ENCODE measurements at regions not wholly inside any gene's neighbourhood (a gene's known extent, or its start where the extent isn't known, plus 50 kb on each side); places are given as distances from the start of the nearest gene placed in this dataset.

DNA sequence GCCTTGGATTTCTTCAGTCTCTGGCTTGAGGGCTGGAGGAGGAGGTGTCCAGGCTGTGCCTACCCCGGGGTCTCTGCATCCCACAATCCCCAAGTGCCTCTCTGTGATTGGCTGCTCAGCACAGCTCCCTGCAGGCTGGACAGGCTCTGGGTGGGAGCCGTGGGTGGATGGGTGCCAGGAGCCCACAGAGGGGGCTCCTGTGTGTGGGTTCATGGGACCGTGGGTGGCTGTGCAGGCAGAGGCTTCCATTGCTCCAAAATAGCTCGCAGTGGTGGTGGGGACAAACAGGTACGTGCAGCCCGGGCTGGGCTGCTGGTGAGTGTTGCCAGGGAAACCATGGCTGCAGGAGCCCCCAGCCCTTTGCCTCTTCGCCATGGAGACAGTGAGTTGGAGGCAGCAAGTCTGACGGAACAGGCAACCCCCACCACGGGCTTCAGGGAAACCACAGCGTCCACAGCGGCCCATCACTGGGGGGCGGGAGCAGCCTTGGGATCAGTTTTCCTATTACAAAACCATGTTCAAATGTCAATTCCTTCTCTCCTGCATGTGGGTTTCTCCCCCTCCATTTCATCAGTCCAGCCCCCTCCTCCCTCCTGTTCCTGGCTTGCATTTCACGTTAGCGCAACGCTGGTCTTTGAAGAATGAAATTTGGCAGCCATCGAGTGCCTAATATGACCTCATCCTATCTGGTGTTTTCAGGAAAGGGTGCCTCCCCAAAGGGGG lies 155.2 kb downstream of the TRIM29 start (continued):
- TF ChIP-seq, protein P1, sequence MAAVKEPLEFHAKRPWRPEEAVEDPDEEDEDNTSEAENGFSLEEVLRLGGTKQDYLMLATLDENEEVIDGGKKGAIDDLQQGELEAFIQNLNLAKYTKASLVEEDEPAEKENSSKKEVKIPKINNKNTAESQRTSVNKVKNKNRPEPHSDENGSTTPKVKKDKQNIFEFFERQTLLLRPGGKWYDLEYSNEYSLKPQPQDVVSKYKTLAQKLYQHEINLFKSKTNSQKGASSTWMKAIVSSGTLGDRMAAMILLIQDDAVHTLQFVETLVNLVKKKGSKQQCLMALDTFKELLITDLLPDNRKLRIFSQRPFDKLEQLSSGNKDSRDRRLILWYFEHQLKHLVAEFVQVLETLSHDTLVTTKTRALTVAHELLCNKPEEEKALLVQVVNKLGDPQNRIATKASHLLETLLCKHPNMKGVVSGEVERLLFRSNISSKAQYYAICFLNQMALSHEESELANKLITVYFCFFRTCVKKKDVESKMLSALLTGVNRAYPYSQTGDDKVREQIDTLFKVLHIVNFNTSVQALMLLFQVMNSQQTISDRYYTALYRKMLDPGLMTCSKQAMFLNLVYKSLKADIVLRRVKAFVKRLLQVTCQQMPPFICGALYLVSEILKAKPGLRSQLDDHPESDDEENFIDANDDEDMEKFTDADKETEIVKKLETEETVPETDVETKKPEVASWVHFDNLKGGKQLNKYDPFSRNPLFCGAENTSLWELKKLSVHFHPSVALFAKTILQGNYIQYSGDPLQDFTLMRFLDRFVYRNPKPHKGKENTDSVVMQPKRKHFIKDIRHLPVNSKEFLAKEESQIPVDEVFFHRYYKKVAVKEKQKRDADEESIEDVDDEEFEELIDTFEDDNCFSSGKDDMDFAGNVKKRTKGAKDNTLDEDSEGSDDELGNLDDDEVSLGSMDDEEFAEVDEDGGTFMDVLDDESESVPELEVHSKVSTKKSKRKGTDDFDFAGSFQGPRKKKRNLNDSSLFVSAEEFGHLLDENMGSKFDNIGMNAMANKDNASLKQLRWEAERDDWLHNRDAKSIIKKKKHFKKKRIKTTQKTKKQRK (IDR thresholded peaks at IDR 0.05; ENCODE audit: low read depth, low read length) = no peak
- TF ChIP-seq ZBTB40 (IDR thresholded peaks at IDR 0.05; ENCODE audit: borderline replicate concordance) (no peak), CBX5 (IDR thresholded peaks at IDR 0.05; ENCODE audit: low read depth) (no peak), POU2F2 (IDR thresholded peaks at IDR 0.05; ENCODE audit: borderline replicate concordance, low read depth, low read length) (no peak), USF1 (IDR thresholded peaks at IDR 0.05; ENCODE audit: borderline replicate concordance, extremely low read length, insufficient read depth, low read depth, low read length) (no peak)
